DND-41 (cell line): ENCODE measurements at regions not wholly inside any gene's neighbourhood (a gene's known extent, or its start where the extent isn't known, plus 50 kb on each side); places are given as distances from the start of the nearest gene placed in this dataset.

Source experiments
- ATAC-seq: fragments of 200-7000 bp; cut with Tn5 transposase; 3 replicates; pipeline ENCODE4 v1.9.1; 2021; ENCODE audit warnings: low read depth; ENCODE audit not compliant: insufficient read depth
- DNase-seq: peaks from one replicate; pipeline ENCODE4 v3.0.0-alpha.2; 2020
- H2AFZ ChIP-seq: 2 replicates; pipeline ENCODE4 v1.6.0; 2012; ENCODE audit warnings: low read depth, low read length
- H3K27ac ChIP-seq: 2 replicates; pipeline ENCODE4 v1.5.1; 2012; ENCODE audit warnings: low read length, inconsistent platforms
- H3K27me3 ChIP-seq: fragments of 200-600 bp; sonication (generic); 2 replicates; pipeline ENCODE4 v1.6.0; 2012; ENCODE audit warnings: low read length, mild to moderate bottlenecking, inconsistent platforms; ENCODE audit not compliant: insufficient read depth, poor library complexity
- H3K36me3 ChIP-seq: 2 replicates; pipeline ENCODE4 v1.5.1; 2012; ENCODE audit warnings: low read length, inconsistent platforms; ENCODE audit not compliant: insufficient read depth
- H3K4me1 ChIP-seq: 2 replicates; pipeline ENCODE4 v1.5.1; 2012; ENCODE audit warnings: mild to moderate bottlenecking, low read length; ENCODE audit not compliant: insufficient read depth
- H3K4me2 ChIP-seq: 2 replicates; pipeline ENCODE4 v1.6.0; 2012; ENCODE audit warnings: mild to moderate bottlenecking, moderate library complexity, low read length, inconsistent platforms; ENCODE audit not compliant: insufficient read depth
- H3K4me3 ChIP-seq, 2 experiments: fragments of 200-600 bp in 1 of 2; shearing (Covaris generic) in 1 of 2; 2 replicates each; pipeline ENCODE4 v1.5.1; 2012 to 2016; ENCODE audit warnings: inconsistent platforms in 2 of 2, low read length in 2 of 2, mild to moderate bottlenecking in 2 of 2, low read depth in 1 of 2, moderate library complexity in 1 of 2
- H3K79me2 ChIP-seq: 2 replicates; pipeline ENCODE4 v1.6.0; 2012; ENCODE audit warnings: low read length, inconsistent platforms; ENCODE audit not compliant: insufficient read depth
- H3K9ac ChIP-seq: 2 replicates; pipeline ENCODE4 v1.6.0; 2012; ENCODE audit warnings: low read depth, mild to moderate bottlenecking, inconsistent platforms, low read length, moderate library complexity
- H3K9me3 ChIP-seq: 2 replicates; pipeline ENCODE4 v1.5.1; 2012; ENCODE audit warnings: low read length, moderate library complexity, mild to moderate bottlenecking, inconsistent platforms; ENCODE audit not compliant: insufficient read depth, severe bottlenecking
- H4K20me1 ChIP-seq: 2 replicates; pipeline ENCODE4 v1.6.0; 2012; ENCODE audit warnings: low read length; ENCODE audit not compliant: insufficient read depth
- EZH2 ChIP-seq: IDR thresholded peaks from 3 replicates; pipeline ENCODE4 v1.6.1; 2012; ENCODE audit warnings: borderline replicate concordance, low read depth, mild to moderate bottlenecking, moderate library complexity, low read length, inconsistent platforms; ENCODE audit not compliant: severe bottlenecking
- TF ChIP-seq, protein P1 (sequence below): IDR thresholded peaks from 2 replicates; pipeline ENCODE4 v1.5.1; 2012; ENCODE audit warnings: borderline replicate concordance, low read length, moderate library complexity, mild to moderate bottlenecking; ENCODE audit not compliant: poor library complexity, severe bottlenecking; ENCODE audit errors: extremely low read depth

GRCh38 chr2:2570360-2570759 is 239.3 kb upstream of the MYT1L start:
- no peak overlapping the region for H3K4me2 ChIP-seq
- ATAC-seq (no peak), DNase-seq (no peak)
- H3K27ac ChIP-seq: no peak overlapping the region
- no peak overlapping the region for H3K9ac ChIP-seq
- no peak overlapping the region for H2AFZ ChIP-seq
- H3K9me3 ChIP-seq: peaks cover 16% of the 10 kb centered on the region
- H3K79me2 ChIP-seq: no peaks in the 10 kb centered on the region
- H3K36me3 ChIP-seq: no peaks in the 10 kb centered on the region
- no peaks in the 10 kb centered on the region for H4K20me1 ChIP-seq
- H3K27me3 ChIP-seq: no peaks in the 10 kb centered on the region
- H3K4me3 ChIP-seq: no peak overlapping the region
- TF ChIP-seq, protein P1, sequence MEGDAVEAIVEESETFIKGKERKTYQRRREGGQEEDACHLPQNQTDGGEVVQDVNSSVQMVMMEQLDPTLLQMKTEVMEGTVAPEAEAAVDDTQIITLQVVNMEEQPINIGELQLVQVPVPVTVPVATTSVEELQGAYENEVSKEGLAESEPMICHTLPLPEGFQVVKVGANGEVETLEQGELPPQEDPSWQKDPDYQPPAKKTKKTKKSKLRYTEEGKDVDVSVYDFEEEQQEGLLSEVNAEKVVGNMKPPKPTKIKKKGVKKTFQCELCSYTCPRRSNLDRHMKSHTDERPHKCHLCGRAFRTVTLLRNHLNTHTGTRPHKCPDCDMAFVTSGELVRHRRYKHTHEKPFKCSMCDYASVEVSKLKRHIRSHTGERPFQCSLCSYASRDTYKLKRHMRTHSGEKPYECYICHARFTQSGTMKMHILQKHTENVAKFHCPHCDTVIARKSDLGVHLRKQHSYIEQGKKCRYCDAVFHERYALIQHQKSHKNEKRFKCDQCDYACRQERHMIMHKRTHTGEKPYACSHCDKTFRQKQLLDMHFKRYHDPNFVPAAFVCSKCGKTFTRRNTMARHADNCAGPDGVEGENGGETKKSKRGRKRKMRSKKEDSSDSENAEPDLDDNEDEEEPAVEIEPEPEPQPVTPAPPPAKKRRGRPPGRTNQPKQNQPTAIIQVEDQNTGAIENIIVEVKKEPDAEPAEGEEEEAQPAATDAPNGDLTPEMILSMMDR: no peak
- no peak for TF ChIP-seq EZH2
- H3K4me1 ChIP-seq: no peaks in the 10 kb centered on the region

- ATAC-seq: no peak
- Histone ChIP-seq H3K27ac (no peak overlapping the region), H4K20me1 (no peaks in the 10 kb centered on the region), H3K36me3 (no peaks in the 10 kb centered on the region), H3K27me3 (no peaks in the 10 kb centered on the region), H3K79me2 (no peaks in the 10 kb centered on the region), H2AFZ (no peak overlapping the region), H3K4me3 (no peak overlapping the region), H3K9ac (no peak overlapping the region), H3K4me2 (no peak overlapping the region), H3K9me3 (peaks cover 16% of the 10 kb centered on the region), H3K4me1 (no peaks in the 10 kb centered on the region)
- TF ChIP-seq, protein P1: no peak
- TF ChIP-seq EZH2: no peak
- no peak for DNase-seq
Measured at GRCh38 chr2:2569836-2570235, 238.8 kb upstream of the MYT1L start.

- H3K27me3 ChIP-seq: no peaks in the 10 kb centered on the region
- H2AFZ ChIP-seq: no peak overlapping the region
- no peak for DNase-seq
- no peaks in the 10 kb centered on the region for H3K4me1 ChIP-seq
- TF ChIP-seq, protein P1: no peak
- TF ChIP-seq EZH2: no peak
- H3K79me2 ChIP-seq: no peaks in the 10 kb centered on the region
- H3K4me3 ChIP-seq: no peak overlapping the region
- H3K4me2 ChIP-seq: no peak overlapping the region
- H3K9ac ChIP-seq: no peak overlapping the region
- H4K20me1 ChIP-seq: no peaks in the 10 kb centered on the region
- no peaks in the 10 kb centered on the region for H3K36me3 ChIP-seq
- ATAC-seq: no peak
- no peak overlapping the region for H3K27ac ChIP-seq
- H3K9me3 ChIP-seq: peaks cover 16% of the 10 kb centered on the region
Measured at GRCh38 chr2:2569306-2569705, 238.2 kb upstream of the MYT1L start.

DNA sequence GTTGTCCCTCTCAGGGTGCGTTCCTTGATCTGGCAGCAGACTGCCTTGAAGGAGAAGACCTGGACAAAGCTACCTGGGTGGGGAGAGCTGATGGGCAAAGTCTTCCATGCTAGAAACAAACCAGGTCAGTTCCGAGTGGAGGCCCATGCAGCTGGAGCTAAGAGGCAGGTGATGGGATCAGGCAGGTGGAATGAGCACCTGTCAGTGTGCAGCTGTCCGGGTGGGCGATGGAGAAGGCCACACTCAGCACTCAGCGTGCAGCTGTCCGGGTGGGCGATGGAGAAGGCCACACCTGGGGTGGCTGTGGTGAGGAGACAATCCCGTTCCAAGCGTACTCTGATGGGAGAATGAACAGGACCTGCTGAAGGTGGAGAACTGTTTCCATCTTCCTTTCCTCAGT is 237.3 kb upstream of the MYT1L start:
- no peak overlapping the region for H2AFZ ChIP-seq
- H3K4me2 ChIP-seq: no peak overlapping the region
- no peak overlapping the region for H3K9ac ChIP-seq
- H3K4me1 ChIP-seq: no peaks in the 10 kb centered on the region
- no peaks in the 10 kb centered on the region for H3K79me2 ChIP-seq
- peaks cover 9% of the 10 kb centered on the region for H3K9me3 ChIP-seq
- no peaks in the 10 kb centered on the region for H3K36me3 ChIP-seq
- H3K27me3 ChIP-seq: no peaks in the 10 kb centered on the region
- ATAC-seq (no peak), DNase-seq (no peak)
- H3K4me3 ChIP-seq: no peak overlapping the region
- no peaks in the 10 kb centered on the region for H4K20me1 ChIP-seq
- TF ChIP-seq, protein P1: no peak
- no peak overlapping the region for H3K27ac ChIP-seq
